ENCODE measurements at regions not wholly inside any gene's neighbourhood (a gene's known extent, or its start where the extent isn't known, plus 50 kb on each side); places are given as distances from the start of the nearest gene placed in this dataset.
"Not testable (repeated sequence)": the region's sequence is repeated elsewhere in the genome, so short reads cannot be mapped to it uniquely, and the experiment has no call there.

DNA sequence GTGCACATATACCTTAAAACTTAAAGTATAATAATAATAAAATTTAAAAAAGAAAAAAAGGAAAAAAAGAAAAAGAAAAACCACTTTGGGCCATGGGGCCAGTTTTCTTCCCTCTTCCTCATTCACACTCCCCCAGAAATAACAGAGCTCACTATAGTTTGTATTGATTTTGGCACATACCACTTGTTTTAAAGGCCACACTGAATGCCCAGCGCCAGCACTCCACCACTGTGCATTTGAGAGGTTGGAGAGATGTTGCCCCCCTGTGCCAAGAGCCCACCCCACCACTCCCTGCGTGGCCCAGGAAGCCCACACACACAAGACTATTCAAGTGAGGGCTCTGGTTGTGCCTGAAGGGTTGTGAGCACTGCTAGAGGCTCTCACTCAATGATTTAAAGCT is 1536.3 kb downstream of the TSPY10 start:
- no peaks in the 10 kb centered on the region for H3K9me3 ChIP-seq (ENCODE audit: control insufficient read depth, low read length)
- no peaks in the 10 kb centered on the region for H3K36me3 ChIP-seq (ENCODE audit: control insufficient read depth, insufficient read depth, low read length)
- no peaks in the 10 kb centered on the region for H3K27me3 ChIP-seq (replicated peaks; ENCODE audit: control insufficient read depth, insufficient read depth, low read length, poor library complexity, severe bottlenecking)
- no peak overlapping the region for H3K27ac ChIP-seq (ENCODE audit: insufficient read depth, low read length, poor library complexity, severe bottlenecking)
- no peak for DNase-seq
- H3K4me1 ChIP-seq (ENCODE audit: control insufficient read depth, insufficient read depth, low read length, poor library complexity, severe bottlenecking) = no peaks in the 10 kb centered on the region
- H3K4me3 ChIP-seq (ENCODE audit: insufficient read depth, low read depth, low read length, poor library complexity, severe bottlenecking) = no peak overlapping the region

DNA sequence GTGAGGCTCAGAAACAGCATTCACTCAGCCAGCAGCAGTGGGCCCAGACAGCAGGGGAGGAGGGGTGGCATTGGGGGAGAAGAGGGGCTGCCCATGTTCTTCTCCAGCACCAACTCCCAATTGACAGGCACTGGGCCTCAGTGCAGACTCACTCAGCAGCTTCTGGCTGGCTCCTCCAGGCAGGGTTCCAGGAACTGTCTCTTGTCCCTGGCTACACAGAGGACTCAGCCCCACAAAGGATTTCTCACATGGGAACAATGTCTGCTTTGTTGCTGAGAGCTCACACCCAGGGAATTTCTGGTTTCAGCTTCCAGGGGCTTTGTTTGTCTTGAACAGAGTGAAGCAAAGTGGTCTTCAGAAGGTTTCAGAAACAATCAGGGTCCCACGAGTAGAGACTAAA is 1536.7 kb downstream of the TSPY10 start:
- no peak overlapping the region for H3K4me3 ChIP-seq (ENCODE audit: insufficient read depth, low read depth, low read length, poor library complexity, severe bottlenecking)
- DNase-seq = no peak

DNA sequence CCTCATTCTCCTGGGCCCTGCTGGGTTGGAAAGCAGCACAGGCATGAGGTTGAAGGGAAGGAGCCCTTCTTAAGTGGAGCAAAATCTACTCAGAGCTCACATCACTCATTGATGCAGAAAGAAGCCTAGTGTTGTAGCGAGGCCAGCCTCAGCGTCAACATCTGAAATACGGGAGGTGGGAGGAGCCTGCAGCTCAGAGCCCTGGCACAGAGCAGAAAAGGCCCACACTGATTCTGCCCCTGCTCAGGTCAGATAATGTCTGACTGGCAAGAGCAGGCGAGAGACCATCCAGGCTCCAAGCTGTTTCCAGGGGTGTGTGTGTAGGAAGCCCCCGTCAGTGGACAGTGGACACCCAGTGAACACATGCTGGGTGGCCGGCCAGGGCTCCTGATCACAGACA is 1541.6 kb downstream of the TSPY10 start:
- H3K9me3 ChIP-seq (ENCODE audit: control insufficient read depth, low read length) = no peaks in the 10 kb centered on the region
- H3K36me3 ChIP-seq (ENCODE audit: control insufficient read depth, insufficient read depth, low read length) = no peaks in the 10 kb centered on the region
- no peaks in the 10 kb centered on the region for H3K27me3 ChIP-seq (replicated peaks; ENCODE audit: control insufficient read depth, insufficient read depth, low read length, poor library complexity, severe bottlenecking)
- H3K27ac ChIP-seq (ENCODE audit: insufficient read depth, low read length, poor library complexity, severe bottlenecking) = no peak overlapping the region
- no peak overlapping the region for H3K4me3 ChIP-seq (ENCODE audit: insufficient read depth, low read depth, low read length, poor library complexity, severe bottlenecking)
- no peak for DNase-seq
- no peaks in the 10 kb centered on the region for H3K4me1 ChIP-seq (ENCODE audit: control insufficient read depth, insufficient read depth, low read length, poor library complexity, severe bottlenecking)

More for the DNA sequence above, 1536.7 kb downstream of the TSPY10 start:
- H3K27me3 ChIP-seq (replicated peaks; ENCODE audit: control insufficient read depth, insufficient read depth, low read length, poor library complexity, severe bottlenecking) = no peaks in the 10 kb centered on the region
- no peaks in the 10 kb centered on the region for H3K36me3 ChIP-seq (ENCODE audit: control insufficient read depth, insufficient read depth, low read length)
- H3K27ac ChIP-seq (ENCODE audit: insufficient read depth, low read length, poor library complexity, severe bottlenecking) = no peak overlapping the region
- H3K9me3 ChIP-seq (ENCODE audit: control insufficient read depth, low read length) = no peaks in the 10 kb centered on the region
- H3K4me1 ChIP-seq (ENCODE audit: control insufficient read depth, insufficient read depth, low read length, poor library complexity, severe bottlenecking) = no peaks in the 10 kb centered on the region

DNA sequence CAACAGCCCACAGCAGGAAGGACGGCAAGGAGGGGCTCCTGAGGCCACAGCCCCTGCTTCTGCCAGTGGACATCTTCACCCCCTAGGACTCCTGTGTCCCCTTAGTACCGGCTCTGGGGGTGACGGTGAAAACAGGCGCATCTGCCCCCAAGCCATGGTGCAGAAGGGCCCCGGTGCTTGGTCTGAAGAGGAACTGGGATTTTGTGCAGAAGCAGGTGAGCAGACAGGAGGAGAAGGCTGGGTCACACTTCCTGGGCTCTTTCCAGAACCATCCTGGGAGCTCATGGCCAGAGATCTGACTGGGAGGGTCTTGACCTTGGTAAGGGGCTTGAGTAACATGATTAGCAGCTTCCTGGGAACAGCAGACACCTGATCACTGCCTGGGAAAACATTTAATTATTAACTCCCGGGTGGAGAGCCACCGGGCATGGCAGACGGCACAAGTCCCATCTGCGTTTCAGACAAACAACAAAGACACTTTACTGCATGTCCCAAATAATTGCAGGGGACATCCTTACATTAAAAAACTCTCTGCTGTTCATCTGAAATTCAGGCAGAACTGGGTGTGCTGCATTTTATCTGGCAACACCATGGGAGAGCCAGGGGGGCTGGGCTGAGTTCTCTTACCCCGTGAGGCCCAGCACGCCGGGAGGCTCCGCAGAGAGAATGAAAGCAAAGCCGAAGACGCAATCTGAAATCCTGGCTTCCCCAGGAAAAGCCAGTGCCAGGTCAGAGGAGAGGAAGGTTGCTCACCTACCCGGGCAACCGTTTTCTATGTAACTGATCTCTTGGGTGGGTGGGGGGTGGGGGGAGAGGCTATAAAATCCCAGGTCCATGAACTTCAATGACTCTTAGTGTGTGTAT is 1542.8 kb downstream of the TSPY10 start:
- DNase-seq = no peak
- Histone ChIP-seq H3K27ac (ENCODE audit: insufficient read depth, low read length, poor library complexity, severe bottlenecking) (no peak overlapping the region), H3K27me3 (replicated peaks; ENCODE audit: control insufficient read depth, insufficient read depth, low read length, poor library complexity, severe bottlenecking) (no peaks in the 10 kb centered on the region), H3K4me3 (ENCODE audit: insufficient read depth, low read depth, low read length, poor library complexity, severe bottlenecking) (no peak overlapping the region), H3K36me3 (ENCODE audit: control insufficient read depth, insufficient read depth, low read length) (no peaks in the 10 kb centered on the region), H3K9me3 (ENCODE audit: control insufficient read depth, low read length) (no peaks in the 10 kb centered on the region), H3K4me1 (ENCODE audit: control insufficient read depth, insufficient read depth, low read length, poor library complexity, severe bottlenecking) (no peaks in the 10 kb centered on the region)

DNA sequence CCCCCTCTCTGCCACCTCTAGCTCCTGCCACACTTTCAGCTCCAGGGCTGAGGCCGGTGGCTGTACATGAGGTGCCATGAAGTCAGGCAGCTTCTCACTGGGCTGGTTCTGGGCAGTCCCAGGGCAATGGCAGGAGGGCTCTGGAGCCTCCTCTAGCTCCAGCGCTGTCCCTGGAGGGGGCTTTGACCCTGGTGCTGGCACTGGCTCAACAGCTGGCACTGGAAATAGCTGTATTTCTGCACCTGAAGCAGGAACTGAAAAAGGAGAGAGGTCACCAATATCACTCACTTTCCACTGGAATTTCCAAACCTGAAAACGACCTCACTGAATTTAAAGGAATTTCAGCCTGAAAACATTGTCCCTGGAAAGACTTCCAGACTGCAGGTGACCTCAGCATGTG is 1558.1 kb downstream of the TSPY10 start:
- not testable (repeated sequence) for H3K27ac ChIP-seq (ENCODE audit: insufficient read depth, low read length, poor library complexity, severe bottlenecking); H3K4me1 ChIP-seq (ENCODE audit: control insufficient read depth, insufficient read depth, low read length, poor library complexity, severe bottlenecking); DNase-seq; H3K36me3 ChIP-seq (ENCODE audit: control insufficient read depth, insufficient read depth, low read length); H3K9me3 ChIP-seq (ENCODE audit: control insufficient read depth, low read length); H3K27me3 ChIP-seq (replicated peaks; ENCODE audit: control insufficient read depth, insufficient read depth, low read length, poor library complexity, severe bottlenecking); H3K4me3 ChIP-seq (ENCODE audit: insufficient read depth, low read depth, low read length, poor library complexity, severe bottlenecking)

DNA sequence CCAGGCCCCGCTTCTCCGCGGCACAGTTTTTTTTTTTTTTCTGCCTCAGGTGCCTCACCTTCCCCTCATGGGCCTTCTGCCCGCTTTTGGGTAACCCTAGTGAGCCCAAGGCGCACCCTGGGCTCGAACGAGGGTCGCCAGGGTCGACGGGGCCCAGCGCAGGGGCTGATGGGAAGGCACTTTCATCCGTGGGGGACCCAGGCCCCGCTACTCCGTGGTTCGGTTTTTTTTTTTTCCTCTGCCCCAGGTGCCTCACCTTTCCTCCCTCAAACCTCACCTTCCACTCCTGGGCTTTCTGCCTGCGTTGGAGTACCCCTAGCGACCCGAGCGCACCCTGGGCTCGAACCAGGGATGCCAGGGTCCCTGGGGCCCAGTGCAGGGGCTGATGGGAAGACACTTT is 1569.8 kb downstream of the TSPY10 start:
- not testable (repeated sequence) for H3K9me3 ChIP-seq (ENCODE audit: control insufficient read depth, low read length); H3K27me3 ChIP-seq (replicated peaks; ENCODE audit: control insufficient read depth, insufficient read depth, low read length, poor library complexity, severe bottlenecking); H3K36me3 ChIP-seq (ENCODE audit: control insufficient read depth, insufficient read depth, low read length); H3K4me3 ChIP-seq (ENCODE audit: insufficient read depth, low read depth, low read length, poor library complexity, severe bottlenecking); H3K4me1 ChIP-seq (ENCODE audit: control insufficient read depth, insufficient read depth, low read length, poor library complexity, severe bottlenecking); DNase-seq; H3K27ac ChIP-seq (ENCODE audit: insufficient read depth, low read length, poor library complexity, severe bottlenecking)

DNA sequence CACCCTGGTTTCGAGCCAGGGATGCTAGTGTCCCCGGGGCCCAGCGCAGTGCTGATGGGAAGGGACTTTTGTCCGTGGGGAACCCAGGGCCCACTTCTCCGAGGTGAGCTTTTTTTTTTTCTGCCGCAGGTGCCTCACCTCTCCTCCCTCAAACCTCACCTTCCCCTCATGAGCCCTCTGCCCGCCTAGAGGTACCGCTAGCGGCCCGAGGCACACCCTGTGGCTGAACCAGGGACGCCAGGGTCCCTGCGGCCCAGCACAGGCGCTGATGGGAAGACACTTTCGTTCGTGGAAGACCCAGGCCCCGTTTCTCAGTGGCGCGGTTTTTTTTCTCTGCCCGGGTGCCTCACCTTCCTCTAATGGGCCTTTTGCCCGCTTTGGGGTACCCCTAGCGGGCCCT is 1570.7 kb downstream of the TSPY10 start:
- H3K4me1 ChIP-seq (ENCODE audit: control insufficient read depth, insufficient read depth, low read length, poor library complexity, severe bottlenecking); DNase-seq; H3K36me3 ChIP-seq (ENCODE audit: control insufficient read depth, insufficient read depth, low read length); H3K27ac ChIP-seq (ENCODE audit: insufficient read depth, low read length, poor library complexity, severe bottlenecking); H3K4me3 ChIP-seq (ENCODE audit: insufficient read depth, low read depth, low read length, poor library complexity, severe bottlenecking); H3K27me3 ChIP-seq (replicated peaks; ENCODE audit: control insufficient read depth, insufficient read depth, low read length, poor library complexity, severe bottlenecking); H3K9me3 ChIP-seq (ENCODE audit: control insufficient read depth, low read length): not testable (repeated sequence)

DNA sequence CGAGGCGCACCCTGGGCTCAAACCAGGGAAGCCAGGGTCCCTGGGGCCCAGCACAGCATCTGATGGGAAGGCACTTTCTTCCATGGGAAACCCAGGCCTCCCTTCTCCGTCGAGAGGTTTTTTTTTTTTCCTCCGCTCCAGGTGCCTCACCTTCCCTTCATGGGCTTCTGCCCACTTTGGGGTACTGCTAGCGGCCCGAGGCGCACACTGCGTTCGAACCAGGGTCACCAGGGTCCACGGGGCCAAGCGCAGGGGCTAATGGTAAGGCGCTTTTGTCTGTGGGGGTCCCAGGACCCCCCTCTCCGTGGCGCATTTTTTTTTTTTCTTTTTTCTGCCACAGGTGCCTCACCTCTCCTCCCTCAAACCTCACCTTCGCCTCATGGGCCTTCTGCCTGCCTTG is 1571.3 kb downstream of the TSPY10 start:
- H3K9me3 ChIP-seq (ENCODE audit: control insufficient read depth, low read length) = no peaks in the 10 kb centered on the region
- DNase-seq = no peak

DNA sequence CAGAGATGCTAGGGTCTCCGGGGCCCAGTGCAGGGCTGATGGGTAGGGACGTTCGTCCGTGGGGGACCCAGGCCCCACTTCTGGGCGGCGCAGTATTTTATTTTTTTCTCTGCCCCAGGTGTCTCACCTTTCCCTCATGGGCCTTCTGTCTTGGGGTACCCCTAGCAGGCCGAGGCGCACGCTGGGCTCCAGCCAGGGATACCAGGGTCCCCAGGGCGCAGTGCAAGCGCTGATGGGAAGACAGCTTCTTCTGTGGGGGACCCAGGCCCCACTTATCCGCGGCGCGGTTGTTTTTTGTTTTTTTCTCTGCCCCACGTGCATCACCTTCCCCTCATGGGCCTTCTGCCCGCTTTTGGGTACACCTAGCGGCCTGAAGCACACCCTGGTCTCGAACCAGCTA is 1572.8 kb downstream of the TSPY10 start:
- not testable (repeated sequence) for H3K27me3 ChIP-seq (replicated peaks; ENCODE audit: control insufficient read depth, insufficient read depth, low read length, poor library complexity, severe bottlenecking); H3K9me3 ChIP-seq (ENCODE audit: control insufficient read depth, low read length); H3K36me3 ChIP-seq (ENCODE audit: control insufficient read depth, insufficient read depth, low read length); DNase-seq; H3K4me3 ChIP-seq (ENCODE audit: insufficient read depth, low read depth, low read length, poor library complexity, severe bottlenecking); H3K4me1 ChIP-seq (ENCODE audit: control insufficient read depth, insufficient read depth, low read length, poor library complexity, severe bottlenecking); H3K27ac ChIP-seq (ENCODE audit: insufficient read depth, low read length, poor library complexity, severe bottlenecking)

More for the DNA sequence above, 1571.3 kb downstream of the TSPY10 start:
- H3K27ac ChIP-seq (ENCODE audit: insufficient read depth, low read length, poor library complexity, severe bottlenecking) = no peak overlapping the region
- H3K4me1 ChIP-seq (ENCODE audit: control insufficient read depth, insufficient read depth, low read length, poor library complexity, severe bottlenecking) = no peaks in the 10 kb centered on the region
- no peaks in the 10 kb centered on the region for H3K27me3 ChIP-seq (replicated peaks; ENCODE audit: control insufficient read depth, insufficient read depth, low read length, poor library complexity, severe bottlenecking)
- H3K36me3 ChIP-seq (ENCODE audit: control insufficient read depth, insufficient read depth, low read length) = no peaks in the 10 kb centered on the region
- no peak overlapping the region for H3K4me3 ChIP-seq (ENCODE audit: insufficient read depth, low read depth, low read length, poor library complexity, severe bottlenecking)

DNA sequence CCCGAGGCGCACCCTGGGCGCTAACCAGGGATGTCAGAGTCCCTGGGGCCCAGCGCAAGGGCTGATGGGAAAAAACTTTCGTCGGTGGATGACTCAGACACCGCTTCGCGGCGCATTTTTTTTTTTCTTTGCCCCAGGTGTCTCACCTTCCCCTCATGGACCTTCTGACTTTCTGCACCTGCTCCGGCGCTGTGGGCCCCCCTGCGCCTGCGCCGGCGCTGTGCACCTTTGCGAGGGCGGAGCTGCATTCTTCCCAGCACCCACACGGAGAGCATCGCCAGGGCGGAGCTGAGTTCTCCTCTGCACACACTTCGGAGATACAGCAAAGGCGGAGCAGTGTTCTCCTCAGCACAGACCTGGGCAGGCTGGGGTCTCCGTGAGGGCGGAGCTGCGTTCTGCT is 1575.3 kb downstream of the TSPY10 start:
- H3K36me3 ChIP-seq (ENCODE audit: control insufficient read depth, insufficient read depth, low read length); DNase-seq; H3K4me1 ChIP-seq (ENCODE audit: control insufficient read depth, insufficient read depth, low read length, poor library complexity, severe bottlenecking); H3K4me3 ChIP-seq (ENCODE audit: insufficient read depth, low read depth, low read length, poor library complexity, severe bottlenecking); H3K9me3 ChIP-seq (ENCODE audit: control insufficient read depth, low read length); H3K27ac ChIP-seq (ENCODE audit: insufficient read depth, low read length, poor library complexity, severe bottlenecking); H3K27me3 ChIP-seq (replicated peaks; ENCODE audit: control insufficient read depth, insufficient read depth, low read length, poor library complexity, severe bottlenecking): not testable (repeated sequence)

Measured in effector memory CD4-positive, alpha-beta T cell (primary cell).